Thyroid gland (tissue), 4 donors: ENCODE measurements at regions not wholly inside any gene's neighbourhood (a gene's known extent, or its start where the extent isn't known, plus 50 kb on each side); places are given as distances from the start of the nearest gene placed in this dataset.

Experiments
- POLR2A ChIP-seq, 2 donors: fragments of 450-650 bp; IDR thresholded peaks; one replicate each; pipeline ENCODE4 v1.6.1; 2017; ENCODE audit warnings: antibody characterized with exemption in 2 of 2, mild to moderate bottlenecking in 2 of 2, moderate library complexity in 1 of 2
- TF ChIP-seq, protein P1 (sequence below), 6 experiments: fragments of 200-600 bp in 3 of 6; fragments of 450-650 bp in 3 of 6; sonication (generic) in 3 of 6; IDR thresholded peaks; one replicate each; pipeline ENCODE4 v1.5.1; 2016 to 2019; ENCODE audit warnings: antibody characterized with exemption in 6 of 6, mild to moderate bottlenecking in 2 of 6, inconsistent platforms in 1 of 6, moderate library complexity in 1 of 6

DNA sequence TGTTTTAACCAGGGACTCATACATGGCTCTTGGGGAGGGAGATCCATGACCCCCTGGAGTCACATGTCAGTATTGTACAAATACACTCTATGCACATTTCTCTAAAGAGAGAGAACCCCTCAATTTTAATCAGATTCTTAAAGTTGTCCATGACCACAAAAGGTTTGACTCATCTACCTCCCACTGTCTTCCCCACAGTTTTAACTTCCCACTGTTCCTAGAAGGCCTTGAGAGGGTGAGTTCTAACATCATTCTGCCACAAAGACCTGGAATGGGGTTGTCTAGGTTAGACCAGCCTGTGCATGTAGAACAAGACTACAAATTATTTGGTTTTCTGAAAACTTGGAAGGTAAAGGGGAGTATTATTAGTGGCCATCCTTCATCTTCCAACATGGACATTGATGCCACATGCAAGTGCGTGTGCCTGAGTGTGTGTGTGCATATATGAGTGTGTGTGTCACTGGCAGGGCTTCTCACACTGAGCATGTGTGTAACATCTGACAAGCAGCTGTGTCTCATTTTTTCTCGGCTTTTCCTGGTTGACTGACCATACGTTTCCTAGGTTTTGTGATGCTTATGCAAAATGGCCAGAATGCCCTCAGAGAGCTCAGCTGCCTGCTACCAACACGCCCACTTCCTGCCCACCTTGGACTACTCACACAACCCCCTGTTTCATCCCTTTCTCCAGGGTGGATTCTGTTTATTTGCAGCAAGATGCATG, 94.6 kb upstream of the LGALSL start:
- TF ChIP-seq, protein P1, sequence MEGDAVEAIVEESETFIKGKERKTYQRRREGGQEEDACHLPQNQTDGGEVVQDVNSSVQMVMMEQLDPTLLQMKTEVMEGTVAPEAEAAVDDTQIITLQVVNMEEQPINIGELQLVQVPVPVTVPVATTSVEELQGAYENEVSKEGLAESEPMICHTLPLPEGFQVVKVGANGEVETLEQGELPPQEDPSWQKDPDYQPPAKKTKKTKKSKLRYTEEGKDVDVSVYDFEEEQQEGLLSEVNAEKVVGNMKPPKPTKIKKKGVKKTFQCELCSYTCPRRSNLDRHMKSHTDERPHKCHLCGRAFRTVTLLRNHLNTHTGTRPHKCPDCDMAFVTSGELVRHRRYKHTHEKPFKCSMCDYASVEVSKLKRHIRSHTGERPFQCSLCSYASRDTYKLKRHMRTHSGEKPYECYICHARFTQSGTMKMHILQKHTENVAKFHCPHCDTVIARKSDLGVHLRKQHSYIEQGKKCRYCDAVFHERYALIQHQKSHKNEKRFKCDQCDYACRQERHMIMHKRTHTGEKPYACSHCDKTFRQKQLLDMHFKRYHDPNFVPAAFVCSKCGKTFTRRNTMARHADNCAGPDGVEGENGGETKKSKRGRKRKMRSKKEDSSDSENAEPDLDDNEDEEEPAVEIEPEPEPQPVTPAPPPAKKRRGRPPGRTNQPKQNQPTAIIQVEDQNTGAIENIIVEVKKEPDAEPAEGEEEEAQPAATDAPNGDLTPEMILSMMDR (IDR thresholded peaks at IDR 0.05): no peak
- no peak for TF ChIP-seq POLR2A (IDR thresholded peaks at IDR 0.05)
